ENCODE measurements at regions not wholly inside any gene's neighbourhood (a gene's known extent, or its start where the extent isn't known, plus 50 kb on each side); places are given as distances from the start of the nearest gene placed in this dataset.
A peak's percentile ranks its signal among the peaks of the same experiment; 100 is the strongest.

GRCh38 chr10:28378986-28379585, 76.2 kb upstream of the MPP7 start:
- no peaks in the 10 kb centered on the region for H3K36me3 ChIP-seq (ENCODE audit: control insufficient read depth in 2 of 2, extremely low read depth in 1 of 2, insufficient read depth in 2 of 2, low read length in 2 of 2)
- H2AFZ ChIP-seq (ENCODE audit: control insufficient read depth, low read length), result peak overlapping the region; percentile 55
- no peak overlapping the region for H3K27ac ChIP-seq (ENCODE audit: control insufficient read depth, insufficient read depth, low read length)
- dilution Hi-C loops (cut with MboI; ENCODE audit: extremely low pct_ligation_motif_present, low sequenced_read_pairs), result loop anchor here (25.0 kb wide), 1 partner anchor 117 kb away; no protein-coding TSS in a partner anchor
- H3K4me3 ChIP-seq (ENCODE audit: control insufficient read depth in 2 of 3, extremely low read depth in 1 of 3, insufficient read depth in 2 of 3, low read depth in 1 of 3, low read length in 3 of 3), result no peak overlapping the region
- FAIRE-seq (no peak), DNase-seq (ENCODE audit: low read depth, low spot score) (no peak)
- H3K79me2 ChIP-seq (ENCODE audit: control insufficient read depth, insufficient read depth, low read length), result no peaks in the 10 kb centered on the region
- H3K9ac ChIP-seq (ENCODE audit: control insufficient read depth, extremely low read depth, insufficient read depth, low read length), result no peak overlapping the region
- H3K4me2 ChIP-seq (ENCODE audit: control insufficient read depth, extremely low read depth, insufficient read depth, low read depth, low read length), result no peak overlapping the region
- H3K9me3 ChIP-seq (ENCODE audit: control insufficient read depth, low read depth, low read length), result no peaks in the 10 kb centered on the region
- peaks cover 11% of the 10 kb centered on the region for H3K4me1 ChIP-seq (ENCODE audit: control insufficient read depth, extremely low read depth, insufficient read depth, low read length)
- H3K9me1 ChIP-seq (ENCODE audit: control insufficient read depth, extremely low read depth, insufficient read depth, low read length), result no peaks in the 10 kb centered on the region
- TF ChIP-seq EZH2 (IDR thresholded peaks at IDR 0.05; ENCODE audit: low read length), result no peak
- TF ChIP-seq, protein P1, sequence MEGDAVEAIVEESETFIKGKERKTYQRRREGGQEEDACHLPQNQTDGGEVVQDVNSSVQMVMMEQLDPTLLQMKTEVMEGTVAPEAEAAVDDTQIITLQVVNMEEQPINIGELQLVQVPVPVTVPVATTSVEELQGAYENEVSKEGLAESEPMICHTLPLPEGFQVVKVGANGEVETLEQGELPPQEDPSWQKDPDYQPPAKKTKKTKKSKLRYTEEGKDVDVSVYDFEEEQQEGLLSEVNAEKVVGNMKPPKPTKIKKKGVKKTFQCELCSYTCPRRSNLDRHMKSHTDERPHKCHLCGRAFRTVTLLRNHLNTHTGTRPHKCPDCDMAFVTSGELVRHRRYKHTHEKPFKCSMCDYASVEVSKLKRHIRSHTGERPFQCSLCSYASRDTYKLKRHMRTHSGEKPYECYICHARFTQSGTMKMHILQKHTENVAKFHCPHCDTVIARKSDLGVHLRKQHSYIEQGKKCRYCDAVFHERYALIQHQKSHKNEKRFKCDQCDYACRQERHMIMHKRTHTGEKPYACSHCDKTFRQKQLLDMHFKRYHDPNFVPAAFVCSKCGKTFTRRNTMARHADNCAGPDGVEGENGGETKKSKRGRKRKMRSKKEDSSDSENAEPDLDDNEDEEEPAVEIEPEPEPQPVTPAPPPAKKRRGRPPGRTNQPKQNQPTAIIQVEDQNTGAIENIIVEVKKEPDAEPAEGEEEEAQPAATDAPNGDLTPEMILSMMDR (optimal IDR thresholded peaks at IDR 0.05 in 1 of 3, IDR thresholded peaks at IDR 0.05 in 1 of 3, conservative IDR thresholded peaks at IDR 0.05 in 1 of 3; ENCODE audit: extremely low read depth in 1 of 3, insufficient read depth in 2 of 3, low read length in 3 of 3), result no peak
- H4K20me1 ChIP-seq (ENCODE audit: control insufficient read depth, extremely low read depth, insufficient read depth, low read length), result no peaks in the 10 kb centered on the region
- no peaks in the 10 kb centered on the region for H3K27me3 ChIP-seq (ENCODE audit: control insufficient read depth, extremely low read depth, insufficient read depth, low read length)

- DNase-seq (ENCODE audit: low read depth, low spot score), result no peak
- Histone ChIP-seq H3K36me3 (ENCODE audit: control insufficient read depth in 2 of 2, extremely low read depth in 1 of 2, insufficient read depth in 2 of 2, low read length in 2 of 2) (no peaks in the 10 kb centered on the region), H3K9ac (ENCODE audit: control insufficient read depth, extremely low read depth, insufficient read depth, low read length) (no peak overlapping the region), H3K79me2 (ENCODE audit: control insufficient read depth, insufficient read depth, low read length) (no peaks in the 10 kb centered on the region), H3K4me1 (ENCODE audit: control insufficient read depth, extremely low read depth, insufficient read depth, low read length) (no peaks in the 10 kb centered on the region), H3K27ac (ENCODE audit: control insufficient read depth, insufficient read depth, low read length) (no peak overlapping the region), H3K9me3 (ENCODE audit: control insufficient read depth, low read depth, low read length) (no peaks in the 10 kb centered on the region), H3K9me1 (ENCODE audit: control insufficient read depth, extremely low read depth, insufficient read depth, low read length) (no peaks in the 10 kb centered on the region), H4K20me1 (ENCODE audit: control insufficient read depth, extremely low read depth, insufficient read depth, low read length) (no peaks in the 10 kb centered on the region), H3K4me3 (ENCODE audit: control insufficient read depth in 2 of 3, extremely low read depth in 1 of 3, insufficient read depth in 2 of 3, low read depth in 1 of 3, low read length in 3 of 3) (no peak overlapping the region), H3K27me3 (ENCODE audit: control insufficient read depth, extremely low read depth, insufficient read depth, low read length) (no peaks in the 10 kb centered on the region), H2AFZ (ENCODE audit: control insufficient read depth, low read length) (no peak overlapping the region), H3K4me2 (ENCODE audit: control insufficient read depth, extremely low read depth, insufficient read depth, low read depth, low read length) (no peak overlapping the region)
- dilution Hi-C loops (cut with MboI; ENCODE audit: extremely low pct_ligation_motif_present, low sequenced_read_pairs), result loop anchor here (25.0 kb wide), 1 partner anchor 119 kb away; no protein-coding TSS in a partner anchor
- TF ChIP-seq EZH2 (IDR thresholded peaks at IDR 0.05; ENCODE audit: low read length), result no peak
- TF ChIP-seq, protein P1 (optimal IDR thresholded peaks at IDR 0.05 in 1 of 3, IDR thresholded peaks at IDR 0.05 in 1 of 3, conservative IDR thresholded peaks at IDR 0.05 in 1 of 3; ENCODE audit: extremely low read depth in 1 of 3, insufficient read depth in 2 of 3, low read length in 3 of 3), result no peak
- FAIRE-seq, result no peak
Measured at GRCh38 chr10:28381466-28381865, 78.6 kb upstream of the MPP7 start.

Data from keratinocyte (primary cell).